Gastrocnemius medialis (tissue), 4 donors: ENCODE measurements at regions not wholly inside any gene's neighbourhood (a gene's known extent, or its start where the extent isn't known, plus 50 kb on each side); places are given as distances from the start of the nearest gene placed in this dataset.

ENCODE experiments used
- POLR2A ChIP-seq, 2 donors: fragments of 450-650 bp; IDR thresholded peaks; one replicate each; pipeline ENCODE4 v1.6.1; 2017; ENCODE audit warnings: antibody characterized with exemption in 2 of 2, mild to moderate bottlenecking in 2 of 2, moderate library complexity in 2 of 2
- TF ChIP-seq, protein P1 (sequence below), 5 experiments: fragments of 450-650 bp in 3 of 5; fragments of 200-600 bp in 2 of 5; sonication (generic) in 2 of 5; IDR thresholded peaks in 4 of 5; conservative IDR thresholded peaks in 1 of 5; 1 replicate in 4 of 5; 2 replicates in 1 of 5; pipeline ENCODE4 v1.5.1; 2016 to 2019; ENCODE audit warnings: antibody characterized with exemption in 5 of 5, mild to moderate bottlenecking in 3 of 5, moderate library complexity in 3 of 5

DNA sequence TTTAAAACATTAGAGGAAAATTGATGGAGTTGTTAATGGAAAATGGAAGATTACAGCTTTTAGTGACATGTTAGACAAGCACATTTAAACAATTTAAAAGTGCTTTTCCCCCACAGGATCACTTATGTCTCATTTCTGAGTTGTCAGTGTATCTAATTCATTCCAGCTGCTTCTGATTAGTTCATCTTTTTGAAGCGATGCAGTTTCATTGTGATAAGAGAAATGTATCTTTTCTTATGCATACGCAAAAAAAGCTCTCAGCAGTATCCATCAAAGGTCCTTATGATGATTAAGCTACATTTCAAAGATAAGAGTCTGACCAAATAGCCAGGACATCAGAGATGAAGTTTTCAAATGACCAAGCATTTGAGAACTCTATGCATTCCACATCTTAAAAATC, 572.6 kb upstream of the SYNCRIP start:
- TF ChIP-seq, protein P1, sequence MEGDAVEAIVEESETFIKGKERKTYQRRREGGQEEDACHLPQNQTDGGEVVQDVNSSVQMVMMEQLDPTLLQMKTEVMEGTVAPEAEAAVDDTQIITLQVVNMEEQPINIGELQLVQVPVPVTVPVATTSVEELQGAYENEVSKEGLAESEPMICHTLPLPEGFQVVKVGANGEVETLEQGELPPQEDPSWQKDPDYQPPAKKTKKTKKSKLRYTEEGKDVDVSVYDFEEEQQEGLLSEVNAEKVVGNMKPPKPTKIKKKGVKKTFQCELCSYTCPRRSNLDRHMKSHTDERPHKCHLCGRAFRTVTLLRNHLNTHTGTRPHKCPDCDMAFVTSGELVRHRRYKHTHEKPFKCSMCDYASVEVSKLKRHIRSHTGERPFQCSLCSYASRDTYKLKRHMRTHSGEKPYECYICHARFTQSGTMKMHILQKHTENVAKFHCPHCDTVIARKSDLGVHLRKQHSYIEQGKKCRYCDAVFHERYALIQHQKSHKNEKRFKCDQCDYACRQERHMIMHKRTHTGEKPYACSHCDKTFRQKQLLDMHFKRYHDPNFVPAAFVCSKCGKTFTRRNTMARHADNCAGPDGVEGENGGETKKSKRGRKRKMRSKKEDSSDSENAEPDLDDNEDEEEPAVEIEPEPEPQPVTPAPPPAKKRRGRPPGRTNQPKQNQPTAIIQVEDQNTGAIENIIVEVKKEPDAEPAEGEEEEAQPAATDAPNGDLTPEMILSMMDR (IDR thresholded peaks at IDR 0.05 in 4 of 5, conservative IDR thresholded peaks at IDR 0.05 in 1 of 5) = no peak
- no peak for TF ChIP-seq POLR2A (IDR thresholded peaks at IDR 0.05)
